GM23248 (cell line): ENCODE measurements at regions not wholly inside any gene's neighbourhood (a gene's known extent, or its start where the extent isn't known, plus 50 kb on each side); places are given as distances from the start of the nearest gene placed in this dataset.

ENCODE experiments used
- EZH2 ChIP-seq: fragments of 200-600 bp; sonication (generic); IDR thresholded peaks from 2 replicates; pipeline ENCODE4 v1.6.1; 2018; ENCODE audit warnings: antibody characterized with exemption, mild to moderate bottlenecking; ENCODE audit not compliant: insufficient read depth, poor library complexity, severe bottlenecking
- EZH2phosphoT487 ChIP-seq: fragments of 200-600 bp; sonication (generic); IDR thresholded peaks from 2 replicates; pipeline ENCODE4 v1.6.1; 2018; ENCODE audit warnings: antibody characterized with exemption, moderate library complexity, mild to moderate bottlenecking, low read depth; ENCODE audit not compliant: insufficient read depth

GRCh38 chr14:100669468-100669867, 57.2 kb upstream of the DLK1 start:
- TF ChIP-seq EZH2 (no peak), EZH2phosphoT487 (no peak)
